ENCODE measurements at regions not wholly inside any gene's neighbourhood (a gene's known extent, or its start where the extent isn't known, plus 50 kb on each side); places are given as distances from the start of the nearest gene placed in this dataset.

DNA sequence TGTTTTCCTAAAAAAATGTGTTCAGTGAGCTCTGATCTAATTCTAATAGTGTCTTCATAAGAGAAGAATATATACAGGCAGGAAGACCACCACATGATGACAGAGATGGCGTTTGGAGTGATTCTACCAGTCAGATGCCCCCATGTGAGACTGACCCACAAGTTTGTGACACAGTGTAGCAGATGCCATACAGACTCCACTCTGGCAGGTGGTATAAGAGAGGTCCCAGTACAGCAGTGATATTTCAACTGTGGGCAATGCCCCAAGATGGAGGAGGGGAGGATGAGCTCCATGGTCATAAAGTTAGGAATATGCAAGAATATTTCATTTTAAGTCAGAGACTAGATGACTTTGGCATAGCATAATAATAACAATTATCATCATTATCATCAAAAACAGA lies 1022.6 kb downstream of the KCNMA1 start:
- H3K4me3 ChIP-seq (ENCODE audit: low read depth, low read length): no peak overlapping the region
- in situ Hi-C loops (cut with HindIII; ENCODE audit: low sequenced_read_pairs): no loop called here
- TF ChIP-seq CTCF (IDR thresholded peaks at IDR 0.05; ENCODE audit: low read depth, low read length): no peak
- DNase-seq (ENCODE audit: low read depth, low spot score): no peak

Data from astrocyte of the spinal cord (primary cell).